Peyer's patch (tissue), 4 donors: ENCODE measurements at regions not wholly inside any gene's neighbourhood (a gene's known extent, or its start where the extent isn't known, plus 50 kb on each side); places are given as distances from the start of the nearest gene placed in this dataset.

Experiments used
- DNase-seq, 3 donors: peaks; one replicate each; pipeline ENCODE4 v3.0.0-alpha.2; 2017 to 2019
- H3K27ac ChIP-seq, 4 donors: fragments of 200-600 bp; sonication (generic); one replicate each; pipeline ENCODE4 v1.5.1; 2016 to 2019
- H3K27me3 ChIP-seq, 2 donors: fragments of 200-600 bp; sonication (generic); one replicate each; pipeline ENCODE4 v1.5.1; 2019
- H3K36me3 ChIP-seq, 3 donors: fragments of 200-600 bp; sonication (generic); one replicate each; pipeline ENCODE4 v1.5.1; 2016 to 2019
- H3K4me1 ChIP-seq, 4 donors: fragments of 200-600 bp; sonication (generic); one replicate each; pipeline ENCODE4 v1.5.1; 2016 to 2019
- H3K4me3 ChIP-seq, 4 donors: fragments of 200-600 bp; sonication (generic); 1 replicate in 3 of 4; 2 replicates in 1 of 4; pipeline ENCODE4 v1.5.1; 2016 to 2019; ENCODE audit warnings: mild to moderate bottlenecking in 1 of 4
- H3K9me3 ChIP-seq, 4 donors: fragments of 200-600 bp; sonication (generic); one replicate each; pipeline ENCODE4 v1.5.1; 2016 to 2019; ENCODE audit warnings: mild to moderate bottlenecking in 1 of 4
- CTCF ChIP-seq, 6 experiments: fragments of 450-650 bp in 4 of 6; fragments of 200-600 bp in 2 of 6; sonication (generic) in 1 of 6; IDR thresholded peaks; one replicate each; pipeline ENCODE4 v1.5.1; 2017 to 2019; ENCODE audit warnings: antibody characterized with exemption in 6 of 6, mild to moderate bottlenecking in 3 of 6, moderate library complexity in 1 of 6
- POLR2A ChIP-seq, 2 donors: fragments of 450-650 bp; IDR thresholded peaks; one replicate each; pipeline ENCODE4 v1.5.1; 2017; ENCODE audit warnings: antibody characterized with exemption in 2 of 2, mild to moderate bottlenecking in 2 of 2, moderate library complexity in 2 of 2

DNA sequence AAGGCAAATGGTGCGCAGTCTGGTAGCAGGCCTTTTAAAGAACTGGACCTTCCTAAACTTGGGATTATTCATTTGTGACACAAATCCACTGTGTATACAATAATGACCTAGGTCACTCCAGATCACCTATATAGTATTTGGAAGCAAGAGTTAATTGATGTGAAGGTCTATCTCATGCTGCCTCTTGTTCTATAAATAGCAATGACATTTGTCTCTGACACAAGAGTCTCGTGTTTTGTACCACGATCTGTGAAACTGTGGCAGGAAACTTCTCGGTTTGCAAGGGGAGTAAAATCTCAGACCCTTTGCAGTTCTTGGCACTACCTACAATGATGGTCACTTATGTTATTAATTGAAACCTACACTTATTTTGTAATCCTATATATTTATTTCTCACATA lies 1408.4 kb downstream of the PCDH7 start:
- no peaks in the 10 kb centered on the region for H3K36me3 ChIP-seq
- no peaks in the 10 kb centered on the region for H3K4me1 ChIP-seq
- H3K27ac ChIP-seq: no peak overlapping the region
- no peak for DNase-seq
- no peaks in the 10 kb centered on the region for H3K27me3 ChIP-seq
- H3K9me3 ChIP-seq: no peaks in the 10 kb centered on the region
- no peak overlapping the region for H3K4me3 ChIP-seq
- TF ChIP-seq CTCF (IDR thresholded peaks at IDR 0.05) (no peak), POLR2A (IDR thresholded peaks at IDR 0.05) (no peak)

GRCh38 chr4:32129967-32130366 lies 1409.8 kb downstream of the PCDH7 start:
- no peaks in the 10 kb centered on the region for H3K9me3 ChIP-seq
- no peak for TF ChIP-seq POLR2A (IDR thresholded peaks at IDR 0.05)
- TF ChIP-seq CTCF (IDR thresholded peaks at IDR 0.05): no peak
- no peaks in the 10 kb centered on the region for H3K4me1 ChIP-seq
- H3K27ac ChIP-seq: no peak overlapping the region
- DNase-seq: no peak
- no peaks in the 10 kb centered on the region for H3K27me3 ChIP-seq
- H3K36me3 ChIP-seq: no peaks in the 10 kb centered on the region
- no peak overlapping the region for H3K4me3 ChIP-seq

DNA sequence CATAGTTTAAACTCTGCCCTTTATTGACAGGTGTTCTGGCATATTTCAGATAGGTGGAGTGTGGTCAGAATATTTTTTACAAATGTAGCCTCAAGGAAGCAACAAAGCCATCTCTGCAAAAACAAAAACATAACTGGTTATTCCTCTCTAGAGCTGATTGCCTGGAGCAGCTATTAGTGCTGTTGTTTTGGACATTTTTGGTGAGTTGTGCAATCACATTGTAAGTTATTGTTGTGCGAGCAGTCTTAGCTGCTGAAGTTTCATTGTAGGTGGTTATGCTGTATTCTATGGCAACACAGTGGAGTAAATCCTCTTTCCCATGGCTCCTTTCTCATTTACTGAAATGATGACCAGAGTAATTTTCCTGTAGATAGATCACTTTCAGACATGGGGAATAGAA lies 1413.0 kb downstream of the PCDH7 start:
- Histone ChIP-seq H3K27me3 (no peaks in the 10 kb centered on the region), H3K36me3 (no peaks in the 10 kb centered on the region), H3K4me3 (no peak overlapping the region), H3K27ac (no peak overlapping the region), H3K9me3 (no peaks in the 10 kb centered on the region), H3K4me1 (no peaks in the 10 kb centered on the region)
- TF ChIP-seq CTCF (IDR thresholded peaks at IDR 0.05) (no peak), POLR2A (IDR thresholded peaks at IDR 0.05) (no peak)
- no peak for DNase-seq

GRCh38 chr4:32133734-32134133 lies 1413.6 kb downstream of the PCDH7 start:
- no peak for DNase-seq
- H3K27ac ChIP-seq: no peak overlapping the region
- H3K4me1 ChIP-seq: no peaks in the 10 kb centered on the region
- no peak overlapping the region for H3K4me3 ChIP-seq
- no peaks in the 10 kb centered on the region for H3K27me3 ChIP-seq
- TF ChIP-seq CTCF (IDR thresholded peaks at IDR 0.05): no peak
- no peak for TF ChIP-seq POLR2A (IDR thresholded peaks at IDR 0.05)
- no peaks in the 10 kb centered on the region for H3K36me3 ChIP-seq
- no peaks in the 10 kb centered on the region for H3K9me3 ChIP-seq

DNA sequence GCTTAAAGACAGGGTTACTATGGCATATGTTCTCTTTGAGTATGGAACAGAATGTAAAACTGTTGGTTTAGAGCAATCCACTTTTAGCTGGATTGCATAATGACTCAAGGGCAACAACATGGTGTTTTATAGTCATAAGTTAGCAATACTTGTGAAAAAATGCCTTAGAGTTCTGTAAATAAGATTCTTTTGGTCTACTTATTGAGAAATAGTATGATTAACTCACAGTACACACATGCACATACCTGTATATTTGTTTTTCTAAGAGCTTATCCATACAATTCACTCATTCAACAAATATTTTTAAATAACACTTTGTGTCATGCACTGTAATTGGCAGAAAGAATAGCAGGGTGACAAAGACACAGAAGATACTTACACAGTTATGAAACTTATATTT lies 1415.5 kb downstream of the PCDH7 start:
- Histone ChIP-seq H3K27ac (no peak overlapping the region), H3K27me3 (no peaks in the 10 kb centered on the region), H3K36me3 (no peaks in the 10 kb centered on the region), H3K4me3 (no peak overlapping the region), H3K9me3 (no peaks in the 10 kb centered on the region), H3K4me1 (no peaks in the 10 kb centered on the region)
- no peak for DNase-seq
- TF ChIP-seq CTCF (IDR thresholded peaks at IDR 0.05) (no peak), POLR2A (IDR thresholded peaks at IDR 0.05) (no peak)

GRCh38 chr4:32136081-32136787 lies 1416.1 kb downstream of the PCDH7 start:
- Histone ChIP-seq H3K4me3 (no peak overlapping the region), H3K27me3 (no peaks in the 10 kb centered on the region), H3K36me3 (no peaks in the 10 kb centered on the region), H3K9me3 (no peaks in the 10 kb centered on the region), H3K4me1 (no peaks in the 10 kb centered on the region), H3K27ac (no peak overlapping the region)
- no peak for DNase-seq
- no peak for TF ChIP-seq CTCF (IDR thresholded peaks at IDR 0.05)
- TF ChIP-seq POLR2A (IDR thresholded peaks at IDR 0.05): no peak
